ENCODE measurements at regions not wholly inside any gene's neighbourhood (a gene's known extent, or its start where the extent isn't known, plus 50 kb on each side); places are given as distances from the start of the nearest gene placed in this dataset.

GRCh38 chr11:15568440-15568839 lies 453.7 kb downstream of the INSC start:
- WGBS, 2 donors (ENCODE audit: low coverage in 1 of 2) = 69 to 74% methylated on average over 6 to 8 of the region's 8 CpGs
- no peak for DNase-seq
- H3K27ac ChIP-seq = no peak overlapping the region
- in situ Hi-C loops (cut with MboI; ENCODE audit: low pct_ligation_motif_present in 1 of 4, low pct_unique_long_range_greater_than_20kb in 1 of 4, low sequenced_read_pairs in 3 of 4) (no loop called here), intact Hi-C loops (cut with DNase I; ENCODE audit: low total_unique reads) (no loop called here)
- no peaks in the 10 kb centered on the region for H3K9me3 ChIP-seq
- H3K4me1 ChIP-seq = no peaks in the 10 kb centered on the region
- H3K27me3 ChIP-seq = no peaks in the 10 kb centered on the region
- TF ChIP-seq POLR2A (IDR thresholded peaks at IDR 0.05) = no peak
- no peak for TF ChIP-seq EP300 (IDR thresholded peaks at IDR 0.05; ENCODE audit: low read depth)
- no peak for TF ChIP-seq CTCF (IDR thresholded peaks at IDR 0.05)
- no peak for TF ChIP-seq POLR2AphosphoS5 (IDR thresholded peaks at IDR 0.05)
- no peak overlapping the region for H3K4me3 ChIP-seq
- no peaks in the 10 kb centered on the region for H3K36me3 ChIP-seq

- intact Hi-C loops (cut with DNase I; ENCODE audit: low total_unique reads) (no loop called here), in situ Hi-C loops (cut with MboI; ENCODE audit: low pct_ligation_motif_present in 1 of 4, low pct_unique_long_range_greater_than_20kb in 1 of 4, low sequenced_read_pairs in 3 of 4) (no loop called here)
- Histone ChIP-seq H3K27me3 (no peaks in the 10 kb centered on the region), H3K4me1 (no peaks in the 10 kb centered on the region), H3K9me3 (no peaks in the 10 kb centered on the region), H3K27ac (no peak overlapping the region), H3K4me3 (no peak overlapping the region), H3K36me3 (no peaks in the 10 kb centered on the region)
- TF ChIP-seq EP300 (IDR thresholded peaks at IDR 0.05; ENCODE audit: low read depth) (no peak), CTCF (IDR thresholded peaks at IDR 0.05) (no peak), POLR2AphosphoS5 (IDR thresholded peaks at IDR 0.05) (no peak), POLR2A (IDR thresholded peaks at IDR 0.05) (no peak)
- DNase-seq = no peak
- WGBS, 2 donors (ENCODE audit: low coverage in 1 of 2) = 36 to 41% methylated on average over 7 of the region's 7 CpGs
These were observed 454.7 kb downstream of the INSC start for GRCh38 chr11:15569305-15570025.

- WGBS, 2 donors (ENCODE audit: low coverage in 1 of 2) = 69 to 90% methylated on average over 2 of the region's 2 CpGs
These were observed 460.7 kb downstream of the INSC start for GRCh38 chr11:15575409-15575808.

GRCh38 chr11:15576769-15577168 lies 462.0 kb downstream of the INSC start:
- 72 to 81% methylated on average over 4 of the region's 4 CpGs for WGBS, 2 donors (ENCODE audit: low coverage in 1 of 2)
- in situ Hi-C loops (cut with MboI; ENCODE audit: low pct_ligation_motif_present in 1 of 4, low pct_unique_long_range_greater_than_20kb in 1 of 4, low sequenced_read_pairs in 3 of 4) = no loop called here
- TF ChIP-seq POLR2A (IDR thresholded peaks at IDR 0.05) (no peak), POLR2AphosphoS5 (IDR thresholded peaks at IDR 0.05) (no peak), EP300 (IDR thresholded peaks at IDR 0.05; ENCODE audit: low read depth) (no peak), CTCF (IDR thresholded peaks at IDR 0.05) (no peak)
- no peaks in the 10 kb centered on the region for H3K27me3 ChIP-seq
- H3K27ac ChIP-seq = no peak overlapping the region
- no peaks in the 10 kb centered on the region for H3K9me3 ChIP-seq
- H3K36me3 ChIP-seq = no peaks in the 10 kb centered on the region
- intact Hi-C loops (cut with DNase I; ENCODE audit: low total_unique reads) = no loop called here
- H3K4me3 ChIP-seq = no peak overlapping the region
- no peaks in the 10 kb centered on the region for H3K4me1 ChIP-seq
- DNase-seq = no peak

More at GRCh38 chr11:15575409-15575808, 460.7 kb downstream of the INSC start:
- Histone ChIP-seq H3K36me3 (no peaks in the 10 kb centered on the region), H3K27ac (no peak overlapping the region), H3K27me3 (no peaks in the 10 kb centered on the region), H3K9me3 (no peaks in the 10 kb centered on the region), H3K4me1 (no peaks in the 10 kb centered on the region), H3K4me3 (no peak overlapping the region)
- in situ Hi-C loops (cut with MboI; ENCODE audit: low pct_ligation_motif_present in 1 of 4, low pct_unique_long_range_greater_than_20kb in 1 of 4, low sequenced_read_pairs in 3 of 4) (no loop called here), intact Hi-C loops (cut with DNase I; ENCODE audit: low total_unique reads) (no loop called here)
- no peak for TF ChIP-seq POLR2AphosphoS5 (IDR thresholded peaks at IDR 0.05)
- DNase-seq = no peak

GRCh38 chr11:15577519-15577918 lies 462.8 kb downstream of the INSC start:
- intact Hi-C loops (cut with DNase I; ENCODE audit: low total_unique reads) = no loop called here
- no peak for DNase-seq

More at GRCh38 chr11:15577519-15577918, 462.8 kb downstream of the INSC start:
- Histone ChIP-seq H3K4me3 (no peak overlapping the region), H3K4me1 (no peaks in the 10 kb centered on the region), H3K27me3 (no peaks in the 10 kb centered on the region), H3K36me3 (no peaks in the 10 kb centered on the region), H3K27ac (no peak overlapping the region), H3K9me3 (no peaks in the 10 kb centered on the region)
- no peak for TF ChIP-seq POLR2A (IDR thresholded peaks at IDR 0.05)
- TF ChIP-seq POLR2AphosphoS5 (IDR thresholded peaks at IDR 0.05) = no peak
- no peak for TF ChIP-seq EP300 (IDR thresholded peaks at IDR 0.05; ENCODE audit: low read depth)
- no peak for TF ChIP-seq CTCF (IDR thresholded peaks at IDR 0.05)
- in situ Hi-C loops (cut with MboI; ENCODE audit: low pct_ligation_motif_present in 1 of 4, low pct_unique_long_range_greater_than_20kb in 1 of 4, low sequenced_read_pairs in 3 of 4) = no loop called here
- WGBS, 2 donors (ENCODE audit: low coverage in 1 of 2) = 40 to 70% methylated on average over 1 to 2 of the region's 2 CpGs
